Upper lobe of right lung (tissue), 1 donor: ENCODE measurements at regions not wholly inside any gene's neighbourhood (a gene's known extent, or its start where the extent isn't known, plus 50 kb on each side); places are given as distances from the start of the nearest gene placed in this dataset.

Experiments
- ATAC-seq: fragments of 200-7000 bp; cut with Tn5 transposase; one replicate; pipeline ENCODE4 v1.9.1; 2020; ENCODE audit warnings: mild to moderate bottlenecking, moderate library complexity
- DNase-seq: peaks from one replicate; pipeline ENCODE4 v3.0.0-alpha.2; 2020
- H3K27ac ChIP-seq: fragments of 200-600 bp; one replicate; pipeline ENCODE4 v1.8.0; 2022
- H3K27me3 ChIP-seq: fragments of 200-600 bp; one replicate; pipeline ENCODE4 v1.8.0; 2022; ENCODE audit warnings: mild to moderate bottlenecking
- H3K36me3 ChIP-seq: fragments of 200-600 bp; one replicate; pipeline ENCODE4 v1.8.0; 2022
- H3K4me1 ChIP-seq: fragments of 200-600 bp; one replicate; pipeline ENCODE4 v1.8.0; 2022
- H3K4me3 ChIP-seq: fragments of 200-600 bp; one replicate; pipeline ENCODE4 v1.8.0; 2022; ENCODE audit warnings: mild to moderate bottlenecking
- H3K9me3 ChIP-seq: fragments of 200-600 bp; one replicate; pipeline ENCODE4 v1.8.0; 2022
- intact Hi-C: fragments of 100-400 bp; cut with DNase I; formaldehyde crosslinking; loops from one replicate; pipeline ENCODE4 v1.11.0; 2022
- TF ChIP-seq, protein P1 (sequence below): fragments of 200-600 bp; IDR thresholded peaks from one replicate; pipeline ENCODE4 v1.8.0; 2022; ENCODE audit warnings: antibody characterized with exemption
- donor health status: DM: no; HTN: yes; CAD: no; lungs with severe emphysema.

DNA sequence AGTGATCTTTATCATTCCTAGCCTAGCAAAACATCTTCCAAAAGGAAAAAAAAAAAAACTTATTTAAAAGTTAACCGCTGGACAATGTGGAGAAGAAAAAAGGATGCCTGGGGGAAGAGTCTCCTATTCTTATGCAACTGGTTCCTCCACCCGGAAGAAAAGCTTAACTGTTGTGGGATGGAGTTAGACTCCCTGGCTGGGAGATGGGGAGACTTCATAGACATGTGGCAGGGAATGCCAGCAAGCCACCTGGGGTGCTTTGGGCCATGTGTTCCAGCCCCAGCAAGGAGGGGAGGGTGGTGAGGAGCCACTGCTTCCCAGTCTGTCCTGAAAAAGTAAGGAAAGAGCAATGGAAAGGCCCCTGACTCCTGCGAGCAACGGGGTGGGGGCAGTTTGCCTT lies 119.4 kb upstream of the SPIN4 start:
- DNase-seq: no peak
- Histone ChIP-seq H3K27ac (no peak overlapping the region), H3K36me3 (no peaks in the 10 kb centered on the region), H3K9me3 (no peaks in the 10 kb centered on the region), H3K4me1 (no peaks in the 10 kb centered on the region), H3K27me3 (no peaks in the 10 kb centered on the region), H3K4me3 (no peak overlapping the region)
- ATAC-seq: no peak
- intact Hi-C loops: no loop called here
- TF ChIP-seq, protein P1, sequence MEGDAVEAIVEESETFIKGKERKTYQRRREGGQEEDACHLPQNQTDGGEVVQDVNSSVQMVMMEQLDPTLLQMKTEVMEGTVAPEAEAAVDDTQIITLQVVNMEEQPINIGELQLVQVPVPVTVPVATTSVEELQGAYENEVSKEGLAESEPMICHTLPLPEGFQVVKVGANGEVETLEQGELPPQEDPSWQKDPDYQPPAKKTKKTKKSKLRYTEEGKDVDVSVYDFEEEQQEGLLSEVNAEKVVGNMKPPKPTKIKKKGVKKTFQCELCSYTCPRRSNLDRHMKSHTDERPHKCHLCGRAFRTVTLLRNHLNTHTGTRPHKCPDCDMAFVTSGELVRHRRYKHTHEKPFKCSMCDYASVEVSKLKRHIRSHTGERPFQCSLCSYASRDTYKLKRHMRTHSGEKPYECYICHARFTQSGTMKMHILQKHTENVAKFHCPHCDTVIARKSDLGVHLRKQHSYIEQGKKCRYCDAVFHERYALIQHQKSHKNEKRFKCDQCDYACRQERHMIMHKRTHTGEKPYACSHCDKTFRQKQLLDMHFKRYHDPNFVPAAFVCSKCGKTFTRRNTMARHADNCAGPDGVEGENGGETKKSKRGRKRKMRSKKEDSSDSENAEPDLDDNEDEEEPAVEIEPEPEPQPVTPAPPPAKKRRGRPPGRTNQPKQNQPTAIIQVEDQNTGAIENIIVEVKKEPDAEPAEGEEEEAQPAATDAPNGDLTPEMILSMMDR: no peak

DNA sequence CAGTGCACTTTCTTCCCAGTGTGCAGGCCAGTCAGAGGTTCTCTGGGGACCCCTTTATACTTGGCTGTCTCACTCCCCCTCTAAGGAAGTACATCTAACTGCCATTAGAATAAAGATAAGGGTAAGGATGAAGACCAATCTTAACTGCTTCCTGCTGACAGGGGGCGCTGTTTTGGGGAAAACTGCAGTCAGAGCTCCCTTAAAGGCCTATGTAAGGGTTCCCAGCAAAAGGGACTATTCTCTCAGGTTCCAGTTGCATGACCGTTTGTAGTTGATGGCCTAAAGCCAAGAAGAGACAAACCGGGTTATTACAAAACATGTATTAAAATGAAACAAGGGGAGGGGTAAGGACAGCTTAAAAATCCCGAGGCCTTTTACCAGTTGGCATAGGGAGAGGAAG lies 115.6 kb upstream of the SPIN4 start:
- ATAC-seq: no peak
- H3K4me1 ChIP-seq: no peaks in the 10 kb centered on the region
- intact Hi-C loops: no loop called here
- no peak overlapping the region for H3K4me3 ChIP-seq
- H3K27me3 ChIP-seq: no peaks in the 10 kb centered on the region
- H3K9me3 ChIP-seq: no peaks in the 10 kb centered on the region
- no peak for DNase-seq
- H3K27ac ChIP-seq: no peak overlapping the region
- H3K36me3 ChIP-seq: no peaks in the 10 kb centered on the region
- TF ChIP-seq, protein P1: no peak

DNA sequence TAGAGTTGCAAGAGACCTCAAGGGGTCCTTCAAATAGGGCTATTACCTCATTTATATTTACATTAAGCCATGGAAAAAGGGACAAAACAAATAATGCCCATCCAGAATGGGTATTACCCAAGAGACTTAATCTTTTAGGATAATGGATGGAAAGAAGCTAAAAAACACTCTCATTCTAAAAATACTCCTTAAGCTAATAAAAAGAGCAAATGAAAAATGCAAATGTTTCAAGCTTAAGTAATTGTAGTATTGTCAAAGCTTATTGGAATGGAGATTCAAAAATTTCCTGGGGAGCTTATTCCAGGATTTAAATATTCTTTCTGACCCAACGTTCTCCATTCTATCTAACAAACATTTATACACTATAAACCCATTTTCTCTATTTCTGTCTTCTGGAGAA lies 107.8 kb upstream of the SPIN4 start:
- TF ChIP-seq, protein P1: no peak
- intact Hi-C loops: no loop called here
- H3K27ac ChIP-seq: no peak overlapping the region
- H3K27me3 ChIP-seq: no peaks in the 10 kb centered on the region
- no peak overlapping the region for H3K4me3 ChIP-seq
- H3K4me1 ChIP-seq: no peaks in the 10 kb centered on the region
- no peaks in the 10 kb centered on the region for H3K36me3 ChIP-seq
- ATAC-seq (no peak), DNase-seq (no peak)
- H3K9me3 ChIP-seq: no peaks in the 10 kb centered on the region

DNA sequence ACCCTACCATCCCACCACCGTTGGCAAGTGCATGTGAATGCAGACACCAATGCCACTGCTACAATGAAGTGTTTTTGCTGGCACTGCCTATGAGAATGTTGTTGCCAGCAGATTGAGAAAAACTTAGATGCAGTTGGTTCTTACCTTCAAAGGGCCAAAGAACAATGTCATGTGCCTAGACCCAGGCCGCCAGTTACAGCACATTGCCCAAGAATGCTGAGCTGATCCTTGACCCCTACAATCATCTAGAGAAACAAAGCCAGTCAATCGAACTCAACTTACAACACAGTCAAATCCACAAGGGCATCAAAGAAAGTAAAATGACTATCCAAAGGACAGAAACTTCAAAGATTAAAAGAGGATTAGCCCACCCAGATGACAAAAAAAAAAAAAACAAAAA lies 102.4 kb upstream of the SPIN4 start:
- H3K27me3 ChIP-seq: no peaks in the 10 kb centered on the region
- intact Hi-C loops: no loop called here
- ATAC-seq (no peak), DNase-seq (no peak)
- H3K4me1 ChIP-seq: no peaks in the 10 kb centered on the region
- H3K9me3 ChIP-seq: no peaks in the 10 kb centered on the region
- H3K4me3 ChIP-seq: no peak overlapping the region
- no peaks in the 10 kb centered on the region for H3K36me3 ChIP-seq
- no peak overlapping the region for H3K27ac ChIP-seq
- TF ChIP-seq, protein P1: no peak

DNA sequence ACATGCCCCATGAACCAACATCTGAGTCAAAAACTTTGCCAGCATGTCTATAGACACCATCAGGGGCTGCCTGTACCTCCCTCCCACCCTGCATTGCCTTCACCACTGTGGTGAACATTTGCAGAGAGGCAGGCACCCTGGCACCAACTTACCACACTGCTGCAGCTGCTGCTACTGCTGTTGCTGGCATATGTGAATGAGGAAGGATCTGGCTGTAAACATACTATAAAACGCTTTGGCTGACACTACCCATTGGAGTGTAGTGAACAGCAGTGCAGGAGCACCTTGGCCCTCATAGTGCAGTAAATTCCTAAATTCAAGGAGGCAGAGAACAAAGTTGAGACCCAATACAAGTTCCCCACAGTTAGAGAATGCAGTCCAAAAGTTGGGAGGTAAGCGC lies 90.6 kb upstream of the SPIN4 start:
- Histone ChIP-seq H3K36me3 (no peaks in the 10 kb centered on the region), H3K4me1 (no peaks in the 10 kb centered on the region), H3K27ac (no peak overlapping the region), H3K27me3 (no peaks in the 10 kb centered on the region), H3K4me3 (no peak overlapping the region), H3K9me3 (no peaks in the 10 kb centered on the region)
- TF ChIP-seq, protein P1: no peak
- intact Hi-C loops: no loop called here
- DNase-seq (no peak), ATAC-seq (no peak)

DNA sequence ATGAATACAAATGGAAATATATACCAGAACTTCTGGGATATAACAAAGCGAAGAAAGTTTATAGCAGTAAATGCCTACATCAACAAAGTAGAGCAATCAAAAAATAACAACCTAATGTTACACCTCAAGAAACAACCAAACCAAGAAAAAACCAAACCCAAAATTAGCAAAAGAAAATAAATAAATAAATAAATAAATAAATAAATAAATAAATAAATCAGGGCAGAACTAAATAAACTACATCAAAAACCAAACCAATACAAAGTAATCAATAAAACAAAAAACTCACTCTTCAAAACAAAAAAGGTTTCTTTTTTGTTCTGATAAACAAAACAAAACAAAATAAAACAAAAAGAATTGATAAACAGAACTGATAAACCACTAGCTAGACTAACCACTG lies 88.4 kb upstream of the SPIN4 start:
- H3K4me1 ChIP-seq: no peaks in the 10 kb centered on the region
- ATAC-seq (no peak), DNase-seq (no peak)
- no peak overlapping the region for H3K4me3 ChIP-seq
- no peaks in the 10 kb centered on the region for H3K36me3 ChIP-seq
- intact Hi-C loops: no loop called here
- no peak overlapping the region for H3K27ac ChIP-seq
- H3K9me3 ChIP-seq: no peaks in the 10 kb centered on the region
- no peaks in the 10 kb centered on the region for H3K27me3 ChIP-seq
- TF ChIP-seq, protein P1: no peak
